ELF-1 (cell line): ENCODE measurements at regions not wholly inside any gene's neighbourhood (a gene's known extent, or its start where the extent isn't known, plus 50 kb on each side); places are given as distances from the start of the nearest gene placed in this dataset.
"Not testable (repeated sequence)": the region's sequence is repeated elsewhere in the genome, so short reads cannot be mapped to it uniquely, and the experiment has no call there.

Experiments used
- DNase-seq: peaks from one replicate; pipeline ENCODE4 v3.0.0-alpha.2; 2016; ENCODE audit warnings: low read depth, low spot score

- DNase-seq, result no peak
Observed at GRCh38 chr11:60592601-60593000, 77.4 kb downstream of the MS4A13 start.

- DNase-seq, result no peak
Observed at GRCh38 chr11:60594998-60595642, 79.9 kb downstream of the MS4A13 start.

- DNase-seq, result no peak
Observed at GRCh38 chr11:60607483-60607882, 91.9 kb upstream of the MS4A8 start.

- DNase-seq, result no peak
Observed at GRCh38 chr11:60609632-60610031, 89.8 kb upstream of the MS4A8 start.

- DNase-seq, result no peak
Observed at GRCh38 chr11:60610702-60611101, 88.7 kb upstream of the MS4A8 start.

GRCh38 chr11:60615497-60615896 is 83.9 kb upstream of the MS4A8 start:
- no peak for DNase-seq

- DNase-seq, result not testable (repeated sequence)
Observed at GRCh38 chr11:60621940-60622339, 77.5 kb upstream of the MS4A8 start.

- not testable (repeated sequence) for DNase-seq
Observed at GRCh38 chr11:60622776-60623175, 76.6 kb upstream of the MS4A8 start.

- DNase-seq, result peak; percentile 5
Observed at GRCh38 chr11:60625262-60625661, 74.2 kb upstream of the MS4A8 start.

- no peak for DNase-seq
Observed at GRCh38 chr11:60629399-60629798, 70.0 kb upstream of the MS4A8 start.

GRCh38 chr11:60631944-60632343 is 67.5 kb upstream of the MS4A8 start:
- DNase-seq, result no peak

- no peak for DNase-seq
Observed at GRCh38 chr11:60633645-60634044, 65.8 kb upstream of the MS4A8 start.

- DNase-seq, result peak; percentile 74
Observed at GRCh38 chr11:60634126-60634525, 65.3 kb upstream of the MS4A8 start.

GRCh38 chr11:60641940-60642339 is 57.5 kb upstream of the MS4A8 start:
- DNase-seq, result no peak

- no peak for DNase-seq
Observed at GRCh38 chr11:60647087-60647486, 52.3 kb upstream of the MS4A8 start.
